ENCODE measurements at regions not wholly inside any gene's neighbourhood (a gene's known extent, or its start where the extent isn't known, plus 50 kb on each side); places are given as distances from the start of the nearest gene placed in this dataset.

DNA sequence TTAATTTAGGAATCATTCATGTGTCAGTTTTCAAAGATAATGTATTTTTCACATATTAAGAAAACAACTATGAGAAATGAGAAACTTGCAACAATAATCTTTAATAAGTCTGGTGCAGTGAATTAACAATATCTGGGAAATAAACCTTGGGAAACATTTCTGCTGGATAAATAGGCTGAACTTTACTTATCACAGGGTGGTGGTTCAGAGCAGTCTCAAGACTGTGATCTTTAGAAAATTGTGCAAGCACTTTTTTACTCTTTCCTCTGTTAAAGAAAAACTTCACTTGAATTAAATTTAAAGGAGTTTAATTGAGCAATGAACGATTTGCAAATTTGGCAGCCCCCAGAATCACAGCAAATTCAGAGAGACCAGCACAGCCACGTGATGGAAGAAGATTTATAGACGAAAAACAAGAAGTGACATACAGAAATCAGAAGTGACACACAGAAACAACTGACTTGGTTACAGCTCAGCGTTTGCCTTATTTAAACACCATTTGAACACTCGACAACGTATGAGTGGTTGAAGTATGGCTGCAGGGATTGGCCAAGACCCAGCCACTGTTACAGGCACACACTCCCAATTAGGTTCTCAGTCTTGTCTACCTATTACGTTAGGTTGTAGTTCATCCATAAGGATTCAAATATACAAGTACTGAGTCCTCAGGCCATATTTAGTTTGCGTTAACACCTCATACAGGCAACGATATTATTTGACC, 631.9 kb downstream of the SLCO4C1 start:
- Mint-ChIP-seq H3K36me3 (ENCODE audit: low read depth) (no peaks in the 10 kb centered on the region), H3K4me1 (no peaks in the 10 kb centered on the region), H3K4me3 (no peak overlapping the region), H3K27me3 (no peaks in the 10 kb centered on the region), H3K27ac (no peak overlapping the region), H3K9me3 (no peaks in the 10 kb centered on the region)
- CTCF ChIA-PET = no interaction called here
- DNase-seq (no peak), ATAC-seq (ENCODE audit: low read depth) (no peak)
- intact Hi-C loops (cut with micrococcal nuclease) = no loop called here
- POLR2A ChIA-PET = no interaction called here
- TF ChIP-seq, protein P1, sequence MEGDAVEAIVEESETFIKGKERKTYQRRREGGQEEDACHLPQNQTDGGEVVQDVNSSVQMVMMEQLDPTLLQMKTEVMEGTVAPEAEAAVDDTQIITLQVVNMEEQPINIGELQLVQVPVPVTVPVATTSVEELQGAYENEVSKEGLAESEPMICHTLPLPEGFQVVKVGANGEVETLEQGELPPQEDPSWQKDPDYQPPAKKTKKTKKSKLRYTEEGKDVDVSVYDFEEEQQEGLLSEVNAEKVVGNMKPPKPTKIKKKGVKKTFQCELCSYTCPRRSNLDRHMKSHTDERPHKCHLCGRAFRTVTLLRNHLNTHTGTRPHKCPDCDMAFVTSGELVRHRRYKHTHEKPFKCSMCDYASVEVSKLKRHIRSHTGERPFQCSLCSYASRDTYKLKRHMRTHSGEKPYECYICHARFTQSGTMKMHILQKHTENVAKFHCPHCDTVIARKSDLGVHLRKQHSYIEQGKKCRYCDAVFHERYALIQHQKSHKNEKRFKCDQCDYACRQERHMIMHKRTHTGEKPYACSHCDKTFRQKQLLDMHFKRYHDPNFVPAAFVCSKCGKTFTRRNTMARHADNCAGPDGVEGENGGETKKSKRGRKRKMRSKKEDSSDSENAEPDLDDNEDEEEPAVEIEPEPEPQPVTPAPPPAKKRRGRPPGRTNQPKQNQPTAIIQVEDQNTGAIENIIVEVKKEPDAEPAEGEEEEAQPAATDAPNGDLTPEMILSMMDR (IDR thresholded peaks at IDR 0.05) = no peak

DNA sequence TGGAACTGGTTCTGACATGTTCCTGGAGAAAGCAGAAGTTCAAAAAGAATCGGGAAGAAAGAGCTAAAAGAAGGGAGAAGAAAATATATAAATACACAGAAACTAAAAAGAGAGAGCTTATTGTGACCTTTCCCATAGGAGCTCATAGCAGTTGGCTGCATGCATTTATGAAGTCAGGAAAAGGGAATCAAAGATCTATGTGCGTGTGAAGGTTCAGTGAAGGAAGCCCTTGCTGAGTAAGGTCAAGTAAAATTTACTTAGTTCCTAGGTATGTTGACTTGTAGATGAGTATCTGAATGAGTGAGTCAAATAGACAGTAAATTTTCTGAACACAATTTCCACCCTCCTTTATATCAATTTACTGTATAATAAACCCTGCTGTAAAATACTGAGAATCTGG, 632.5 kb downstream of the SLCO4C1 start:
- H3K27me3 Mint-ChIP-seq = no peaks in the 10 kb centered on the region
- CTCF ChIA-PET = no interaction called here
- no peak for DNase-seq
- POLR2A ChIA-PET = no interaction called here
- TF ChIP-seq, protein P1 (IDR thresholded peaks at IDR 0.05) = no peak
- no peaks in the 10 kb centered on the region for H3K9me3 Mint-ChIP-seq
- ATAC-seq (ENCODE audit: low read depth) = no peak
- intact Hi-C loops (cut with micrococcal nuclease) = no loop called here
- no peaks in the 10 kb centered on the region for H3K36me3 Mint-ChIP-seq (ENCODE audit: low read depth)
- H3K4me3 Mint-ChIP-seq = no peak overlapping the region
- no peak overlapping the region for H3K27ac Mint-ChIP-seq
- no peaks in the 10 kb centered on the region for H3K4me1 Mint-ChIP-seq

DNA sequence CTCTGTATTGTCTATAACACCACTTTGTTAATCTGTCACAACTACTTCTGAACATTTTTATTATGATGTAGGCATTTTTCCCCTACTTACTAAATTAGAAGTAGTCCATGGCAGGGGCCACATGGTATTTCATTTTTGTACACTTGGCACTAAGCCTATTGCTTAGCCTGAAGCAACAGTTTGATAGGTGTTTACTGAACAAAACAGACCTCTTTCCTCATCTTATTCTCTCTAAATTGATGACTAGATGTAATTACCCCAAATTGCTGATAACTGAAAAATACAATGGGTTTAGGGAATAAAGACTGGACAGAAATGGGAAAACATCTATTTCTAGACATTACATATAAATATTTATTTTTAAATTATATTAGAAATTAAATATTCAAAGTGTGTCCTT, 633.8 kb downstream of the SLCO4C1 start:
- intact Hi-C loops (cut with micrococcal nuclease) = no loop called here
- CTCF ChIA-PET = no interaction called here
- no peak overlapping the region for H3K4me3 Mint-ChIP-seq
- DNase-seq (no peak), ATAC-seq (ENCODE audit: low read depth) (no peak)
- no peaks in the 10 kb centered on the region for H3K36me3 Mint-ChIP-seq (ENCODE audit: low read depth)
- POLR2A ChIA-PET = no interaction called here
- TF ChIP-seq, protein P1 (IDR thresholded peaks at IDR 0.05) = no peak
- no peaks in the 10 kb centered on the region for H3K27me3 Mint-ChIP-seq
- H3K9me3 Mint-ChIP-seq = no peaks in the 10 kb centered on the region
- H3K4me1 Mint-ChIP-seq = no peaks in the 10 kb centered on the region
- H3K27ac Mint-ChIP-seq = no peak overlapping the region

DNA sequence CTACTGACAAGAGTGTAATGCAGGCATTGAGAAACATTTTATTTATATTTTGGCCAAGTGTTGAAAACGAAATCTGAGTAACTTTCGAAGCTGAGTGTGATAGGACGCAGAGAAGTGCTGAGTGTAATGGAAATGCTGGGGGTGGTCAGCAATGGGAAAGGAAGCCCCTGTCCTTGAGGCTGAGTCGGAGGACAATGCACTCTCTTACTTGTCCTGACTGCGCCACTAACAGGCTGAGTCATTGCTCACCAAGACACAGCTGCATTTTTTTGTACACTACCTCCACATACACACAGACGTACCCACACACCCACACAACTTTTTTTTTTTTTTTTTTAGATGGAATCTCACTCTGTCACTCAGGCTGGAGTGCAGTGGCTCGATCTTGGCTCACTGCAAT, 637.7 kb downstream of the SLCO4C1 start:
- H3K27ac Mint-ChIP-seq = no peak overlapping the region
- TF ChIP-seq, protein P1 (IDR thresholded peaks at IDR 0.05) = no peak
- H3K27me3 Mint-ChIP-seq = no peaks in the 10 kb centered on the region
- no peaks in the 10 kb centered on the region for H3K36me3 Mint-ChIP-seq (ENCODE audit: low read depth)
- DNase-seq = no peak
- no peaks in the 10 kb centered on the region for H3K9me3 Mint-ChIP-seq
- intact Hi-C loops (cut with micrococcal nuclease) = no loop called here
- POLR2A ChIA-PET = no interaction called here
- ATAC-seq (ENCODE audit: low read depth) = no peak
- no peak overlapping the region for H3K4me3 Mint-ChIP-seq
- CTCF ChIA-PET = no interaction called here
- H3K4me1 Mint-ChIP-seq = no peaks in the 10 kb centered on the region

DNA sequence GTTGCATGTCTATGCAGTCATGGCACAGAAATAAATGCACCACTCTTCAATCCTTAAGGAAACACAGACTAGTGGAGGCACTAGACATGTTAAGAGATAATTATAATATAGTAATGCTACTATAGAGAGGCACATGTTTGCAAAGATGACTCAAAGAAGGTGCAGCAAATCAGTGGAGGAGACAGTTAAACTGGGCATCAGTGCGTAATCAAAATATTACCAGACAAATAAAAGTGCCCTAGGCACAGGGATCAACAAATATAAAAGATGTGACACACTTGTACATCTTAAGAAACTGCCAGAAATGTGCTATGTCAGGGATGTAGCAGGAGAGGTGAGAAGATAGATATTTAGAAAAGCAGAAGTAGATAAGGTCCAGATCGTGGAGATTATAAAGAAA, 642.1 kb downstream of the SLCO4C1 start:
- ChIA-PET CTCF (no interaction called here), POLR2A (no interaction called here)
- ATAC-seq (ENCODE audit: low read depth) = no peak
- H3K36me3 Mint-ChIP-seq (ENCODE audit: low read depth) = no peaks in the 10 kb centered on the region
- DNase-seq = no peak
- TF ChIP-seq, protein P1 (IDR thresholded peaks at IDR 0.05) = no peak
- no peak overlapping the region for H3K4me3 Mint-ChIP-seq
- H3K27me3 Mint-ChIP-seq = no peaks in the 10 kb centered on the region
- no peak overlapping the region for H3K27ac Mint-ChIP-seq
- intact Hi-C loops (cut with micrococcal nuclease) = no loop called here
- H3K4me1 Mint-ChIP-seq = no peaks in the 10 kb centered on the region
- H3K9me3 Mint-ChIP-seq = no peaks in the 10 kb centered on the region
